ENCODE measurements at regions not wholly inside any gene's neighbourhood (a gene's known extent, or its start where the extent isn't known, plus 50 kb on each side); places are given as distances from the start of the nearest gene placed in this dataset.

GRCh38 chrX:4193500-4194155, 480.2 kb upstream of the PRKX start:
- no peak overlapping the region for H3K9ac ChIP-seq (ENCODE audit: low read depth, low read length)
- H3K27ac ChIP-seq (ENCODE audit: low read depth, low read length), result no peak overlapping the region
- no peaks in the 10 kb centered on the region for H3K36me3 ChIP-seq (ENCODE audit: insufficient read depth, low read length)
- no peaks in the 10 kb centered on the region for H3K4me1 ChIP-seq (ENCODE audit: insufficient read depth, low read length)
- 96% methylated on average over 4 of the region's 6 CpGs for WGBS
- H3K27me3 ChIP-seq (ENCODE audit: insufficient read depth, low read length), result no peaks in the 10 kb centered on the region
- H3K4me3 ChIP-seq (ENCODE audit: low read length), result no peak overlapping the region
- no peaks in the 10 kb centered on the region for H3K9me3 ChIP-seq (ENCODE audit: insufficient read depth, low read depth, low read length)

- no peaks in the 10 kb centered on the region for H3K27me3 ChIP-seq (ENCODE audit: insufficient read depth, low read length)
Measured at GRCh38 chrX:4186331-4186730, 472.9 kb upstream of the PRKX start.

GRCh38 chrX:4185086-4185485, 471.6 kb upstream of the PRKX start:
- Histone ChIP-seq H3K9ac (ENCODE audit: low read depth, low read length) (no peak overlapping the region), H3K36me3 (ENCODE audit: insufficient read depth, low read length) (no peaks in the 10 kb centered on the region), H3K27me3 (ENCODE audit: insufficient read depth, low read length) (no peaks in the 10 kb centered on the region), H3K27ac (ENCODE audit: low read depth, low read length) (no peak overlapping the region), H3K4me1 (ENCODE audit: insufficient read depth, low read length) (peaks cover 5% of the 10 kb centered on the region; the same call in 1 of the 2 replicates), H3K9me3 (ENCODE audit: insufficient read depth, low read depth, low read length) (no peaks in the 10 kb centered on the region), H3K4me3 (ENCODE audit: low read length) (no peak overlapping the region)
- WGBS, result no CpG with 5 or more reads among the region's 4 CpGs

More at GRCh38 chrX:4186331-4186730, 472.9 kb upstream of the PRKX start:
- Histone ChIP-seq H3K9ac (ENCODE audit: low read depth, low read length) (no peak overlapping the region), H3K36me3 (ENCODE audit: insufficient read depth, low read length) (no peaks in the 10 kb centered on the region), H3K9me3 (ENCODE audit: insufficient read depth, low read depth, low read length) (no peaks in the 10 kb centered on the region), H3K27ac (ENCODE audit: low read depth, low read length) (no peak overlapping the region), H3K4me3 (ENCODE audit: low read length) (no peak overlapping the region), H3K4me1 (ENCODE audit: insufficient read depth, low read length) (peaks cover 5% of the 10 kb centered on the region; the same call in 1 of the 2 replicates)
- WGBS, result 88% methylated on average over 2 of the region's 2 CpGs

- H3K9ac ChIP-seq (ENCODE audit: low read depth, low read length), result peak overlapping the region; percentile 64
- no peak overlapping the region; the same call in 1 of the 2 replicates for H3K4me3 ChIP-seq (ENCODE audit: low read length)
- H3K36me3 ChIP-seq (ENCODE audit: insufficient read depth, low read length), result no peaks in the 10 kb centered on the region
- no peaks in the 10 kb centered on the region for H3K27me3 ChIP-seq (ENCODE audit: insufficient read depth, low read length)
- no peaks in the 10 kb centered on the region for H3K9me3 ChIP-seq (ENCODE audit: insufficient read depth, low read depth, low read length)
- peak overlapping the region; percentile 91 for H3K27ac ChIP-seq (ENCODE audit: low read depth, low read length)
- peaks cover 9% of the 10 kb centered on the region; the same call in 1 of the 2 replicates for H3K4me1 ChIP-seq (ENCODE audit: insufficient read depth, low read length)
- 53% methylated on average over 3 of the region's 3 CpGs for WGBS
Measured at GRCh38 chrX:4182408-4182806, 469.0 kb upstream of the PRKX start.

GRCh38 chrX:4181782-4182407, 468.4 kb upstream of the PRKX start:
- no peaks in the 10 kb centered on the region for H3K9me3 ChIP-seq (ENCODE audit: insufficient read depth, low read depth, low read length)
- no peaks in the 10 kb centered on the region for H3K27me3 ChIP-seq (ENCODE audit: insufficient read depth, low read length)
- no peak overlapping the region; the same call in 1 of the 2 replicates for H3K4me3 ChIP-seq (ENCODE audit: low read length)
- WGBS, result 77% methylated on average over 4 of the region's 4 CpGs
- H3K36me3 ChIP-seq (ENCODE audit: insufficient read depth, low read length), result no peaks in the 10 kb centered on the region
- peaks cover 9% of the 10 kb centered on the region; the same call in 1 of the 2 replicates for H3K4me1 ChIP-seq (ENCODE audit: insufficient read depth, low read length)
- peak overlapping the region; percentile 64 for H3K9ac ChIP-seq (ENCODE audit: low read depth, low read length)
- peak overlapping the region; percentile 91 for H3K27ac ChIP-seq (ENCODE audit: low read depth, low read length)

- no CpG with 5 or more reads among the region's 1 CpG for WGBS
- Histone ChIP-seq H3K4me1 (ENCODE audit: insufficient read depth, low read length) (peaks cover 9% of the 10 kb centered on the region; the same call in 1 of the 2 replicates), H3K9ac (ENCODE audit: low read depth, low read length) (no peak overlapping the region), H3K4me3 (ENCODE audit: low read length) (no peak overlapping the region), H3K9me3 (ENCODE audit: insufficient read depth, low read depth, low read length) (no peaks in the 10 kb centered on the region), H3K27ac (ENCODE audit: low read depth, low read length) (no peak overlapping the region), H3K27me3 (ENCODE audit: insufficient read depth, low read length) (no peaks in the 10 kb centered on the region), H3K36me3 (ENCODE audit: insufficient read depth, low read length) (no peaks in the 10 kb centered on the region)
Measured at GRCh38 chrX:4179031-4179430, 465.6 kb upstream of the PRKX start.

GRCh38 chrX:4175221-4175620, 461.8 kb upstream of the PRKX start:
- Histone ChIP-seq H3K9ac (ENCODE audit: low read depth, low read length) (no peak overlapping the region), H3K27ac (ENCODE audit: low read depth, low read length) (no peak overlapping the region), H3K9me3 (ENCODE audit: insufficient read depth, low read depth, low read length) (no peaks in the 10 kb centered on the region), H3K36me3 (ENCODE audit: insufficient read depth, low read length) (no peaks in the 10 kb centered on the region), H3K4me1 (ENCODE audit: insufficient read depth, low read length) (0 out of 2 replicates have a peak, but pooled peaks cover 4% of the 10 kb centered on the region), H3K4me3 (ENCODE audit: low read length) (no peak overlapping the region), H3K27me3 (ENCODE audit: insufficient read depth, low read length) (no peaks in the 10 kb centered on the region)
- WGBS, result no CpG with 5 or more reads among the region's 3 CpGs

- no peak overlapping the region for H3K9ac ChIP-seq (ENCODE audit: low read depth, low read length)
- no peaks in the 10 kb centered on the region for H3K27me3 ChIP-seq (ENCODE audit: insufficient read depth, low read length)
- H3K4me1 ChIP-seq (ENCODE audit: insufficient read depth, low read length), result no peaks in the 10 kb centered on the region
- H3K4me3 ChIP-seq (ENCODE audit: low read length), result no peak overlapping the region
- H3K9me3 ChIP-seq (ENCODE audit: insufficient read depth, low read depth, low read length), result no peaks in the 10 kb centered on the region
- no peaks in the 10 kb centered on the region for H3K36me3 ChIP-seq (ENCODE audit: insufficient read depth, low read length)
- WGBS, result 100% methylated on average over 2 of the region's 2 CpGs
- H3K27ac ChIP-seq (ENCODE audit: low read depth, low read length), result no peak overlapping the region
Measured at GRCh38 chrX:4173743-4174142, 460.3 kb upstream of the PRKX start.

- Histone ChIP-seq H3K4me3 (ENCODE audit: low read length) (no peak overlapping the region), H3K9ac (ENCODE audit: low read depth, low read length) (no peak overlapping the region), H3K36me3 (ENCODE audit: insufficient read depth, low read length) (no peaks in the 10 kb centered on the region), H3K27me3 (ENCODE audit: insufficient read depth, low read length) (no peaks in the 10 kb centered on the region), H3K4me1 (ENCODE audit: insufficient read depth, low read length) (no peaks in the 10 kb centered on the region), H3K27ac (ENCODE audit: low read depth, low read length) (no peak overlapping the region), H3K9me3 (ENCODE audit: insufficient read depth, low read depth, low read length) (no peaks in the 10 kb centered on the region)
- 80% methylated on average over 4 of the region's 4 CpGs for WGBS
Measured at GRCh38 chrX:4151798-4152197, 438.3 kb upstream of the PRKX start.

GRCh38 chrX:4150259-4150658, 436.8 kb upstream of the PRKX start:
- WGBS, result 100% methylated on average over 1 of the region's 1 CpG
- Histone ChIP-seq H3K27me3 (ENCODE audit: insufficient read depth, low read length) (no peaks in the 10 kb centered on the region), H3K4me3 (ENCODE audit: low read length) (no peak overlapping the region)

GRCh38 chrX:4129626-4130025, 416.2 kb upstream of the PRKX start:
- H3K36me3 ChIP-seq (ENCODE audit: insufficient read depth, low read length), result no peaks in the 10 kb centered on the region
- no peak overlapping the region for H3K27ac ChIP-seq (ENCODE audit: low read depth, low read length)
- no peaks in the 10 kb centered on the region; the same call in 1 of the 2 replicates for H3K4me1 ChIP-seq (ENCODE audit: insufficient read depth, low read length)
- H3K4me3 ChIP-seq (ENCODE audit: low read length), result no peak overlapping the region
- H3K27me3 ChIP-seq (ENCODE audit: insufficient read depth, low read length), result no peaks in the 10 kb centered on the region
- H3K9ac ChIP-seq (ENCODE audit: low read depth, low read length), result no peak overlapping the region
- no peaks in the 10 kb centered on the region for H3K9me3 ChIP-seq (ENCODE audit: insufficient read depth, low read depth, low read length)
- 94% methylated on average over 8 of the region's 10 CpGs for WGBS

More at GRCh38 chrX:4150259-4150658, 436.8 kb upstream of the PRKX start:
- no peaks in the 10 kb centered on the region for H3K9me3 ChIP-seq (ENCODE audit: insufficient read depth, low read depth, low read length)
- H3K9ac ChIP-seq (ENCODE audit: low read depth, low read length), result no peak overlapping the region
- H3K36me3 ChIP-seq (ENCODE audit: insufficient read depth, low read length), result no peaks in the 10 kb centered on the region
- no peak overlapping the region for H3K27ac ChIP-seq (ENCODE audit: low read depth, low read length)
- H3K4me1 ChIP-seq (ENCODE audit: insufficient read depth, low read length), result no peaks in the 10 kb centered on the region
